Eye (tissue), 1 donor: ENCODE measurements at regions not wholly inside any gene's neighbourhood (a gene's known extent, or its start where the extent isn't known, plus 50 kb on each side); places are given as distances from the start of the nearest gene placed in this dataset.
"Not testable (repeated sequence)": the region's sequence is repeated elsewhere in the genome, so short reads cannot be mapped to it uniquely, and the experiment has no call there.

Experiments used
- DNase-seq: peaks from one replicate; pipeline ENCODE4 v3.0.0-alpha.2; 2015

- not testable (repeated sequence) for DNase-seq
These were observed 759.4 kb downstream of the BRINP3 start for GRCh38 chr1:189718147-189718795.

GRCh38 chr1:189726806-189727205 lies 750.9 kb downstream of the BRINP3 start:
- no peak for DNase-seq

GRCh38 chr1:189751311-189751710 lies 726.4 kb downstream of the BRINP3 start:
- DNase-seq, result no peak

- DNase-seq, result no peak
These were observed 725.1 kb downstream of the BRINP3 start for GRCh38 chr1:189752461-189752995.

GRCh38 chr1:189755100-189755499 lies 722.6 kb downstream of the BRINP3 start:
- DNase-seq, result not testable (repeated sequence)

- DNase-seq, result no peak
These were observed 713.0 kb downstream of the BRINP3 start for GRCh38 chr1:189764391-189765320.

GRCh38 chr1:189769448-189769847 lies 708.2 kb downstream of the BRINP3 start:
- no peak for DNase-seq

- DNase-seq, result no peak
These were observed 702.9 kb downstream of the BRINP3 start for GRCh38 chr1:189774721-189775287.

- no peak for DNase-seq
These were observed 702.3 kb downstream of the BRINP3 start for GRCh38 chr1:189775343-189775742.

GRCh38 chr1:189779034-189779433 lies 698.6 kb downstream of the BRINP3 start:
- no peak for DNase-seq

- DNase-seq, result peak; percentile 32
These were observed 695.4 kb downstream of the BRINP3 start for GRCh38 chr1:189782295-189782694.

- no peak for DNase-seq
These were observed 694.2 kb downstream of the BRINP3 start for GRCh38 chr1:189783456-189783855.

- no peak for DNase-seq
These were observed 690.9 kb downstream of the BRINP3 start for GRCh38 chr1:189786761-189787160.

- peak; percentile 68 for DNase-seq
These were observed 690.5 kb downstream of the BRINP3 start for GRCh38 chr1:189787201-189787600.

GRCh38 chr1:189790335-189790734 lies 687.3 kb downstream of the BRINP3 start:
- no peak for DNase-seq

- DNase-seq, result no peak
These were observed 674.3 kb downstream of the BRINP3 start for GRCh38 chr1:189803364-189803763.

- DNase-seq, result no peak
These were observed 673.3 kb downstream of the BRINP3 start for GRCh38 chr1:189804352-189804751.

- DNase-seq, result no peak
These were observed 671.9 kb downstream of the BRINP3 start for GRCh38 chr1:189805735-189806134.

GRCh38 chr1:189810639-189811038 lies 667.0 kb downstream of the BRINP3 start:
- DNase-seq, result not testable (repeated sequence)

GRCh38 chr1:189811960-189812359 lies 665.7 kb downstream of the BRINP3 start:
- no peak for DNase-seq

GRCh38 chr1:189816558-189816957 lies 661.1 kb downstream of the BRINP3 start:
- DNase-seq, result no peak

GRCh38 chr1:189819751-189820150 lies 657.9 kb downstream of the BRINP3 start:
- no peak for DNase-seq

GRCh38 chr1:189821833-189822232 lies 655.8 kb downstream of the BRINP3 start:
- peak; percentile 45 for DNase-seq
